Muscle layer of colon (tissue), 2 donors: ENCODE measurements at regions not wholly inside any gene's neighbourhood (a gene's known extent, or its start where the extent isn't known, plus 50 kb on each side); places are given as distances from the start of the nearest gene placed in this dataset.
"Not testable (repeated sequence)": the region's sequence is repeated elsewhere in the genome, so short reads cannot be mapped to it uniquely, and the experiment has no call there.

ENCODE experiments used
- H3K27ac ChIP-seq: one replicate; pipeline ENCODE4 v1.7.0; 2013; ENCODE audit warnings: low read depth, mild to moderate bottlenecking, low read length, moderate library complexity
- H3K27me3 ChIP-seq, 2 donors: one replicate each; pipeline ENCODE4 v1.7.0; 2013; ENCODE audit warnings: low read length in 2 of 2, mild to moderate bottlenecking in 2 of 2; ENCODE audit not compliant: insufficient read depth in 2 of 2, control insufficient read depth in 1 of 2
- H3K36me3 ChIP-seq: one replicate; pipeline ENCODE4 v1.7.0; 2013; ENCODE audit warnings: mild to moderate bottlenecking, low read length; ENCODE audit not compliant: insufficient read depth
- H3K4me1 ChIP-seq: one replicate; pipeline ENCODE4 v1.7.0; 2013; ENCODE audit warnings: mild to moderate bottlenecking, low read length; ENCODE audit not compliant: insufficient read depth
- H3K4me3 ChIP-seq, 2 donors: one replicate each; pipeline ENCODE4 v1.7.0; 2013; ENCODE audit warnings: low read length in 2 of 2, low read depth in 1 of 2, mild to moderate bottlenecking in 1 of 2, moderate library complexity in 1 of 2
- H3K9ac ChIP-seq: one replicate; pipeline ENCODE4 v1.7.0; 2013; ENCODE audit warnings: low read length
- H3K9me3 ChIP-seq: one replicate; pipeline ENCODE4 v1.7.0; 2013; ENCODE audit warnings: mild to moderate bottlenecking, low read length
- donor health status: abdominal sarcoma.
- donor health status: Adenocarcinoma of cecum.

DNA sequence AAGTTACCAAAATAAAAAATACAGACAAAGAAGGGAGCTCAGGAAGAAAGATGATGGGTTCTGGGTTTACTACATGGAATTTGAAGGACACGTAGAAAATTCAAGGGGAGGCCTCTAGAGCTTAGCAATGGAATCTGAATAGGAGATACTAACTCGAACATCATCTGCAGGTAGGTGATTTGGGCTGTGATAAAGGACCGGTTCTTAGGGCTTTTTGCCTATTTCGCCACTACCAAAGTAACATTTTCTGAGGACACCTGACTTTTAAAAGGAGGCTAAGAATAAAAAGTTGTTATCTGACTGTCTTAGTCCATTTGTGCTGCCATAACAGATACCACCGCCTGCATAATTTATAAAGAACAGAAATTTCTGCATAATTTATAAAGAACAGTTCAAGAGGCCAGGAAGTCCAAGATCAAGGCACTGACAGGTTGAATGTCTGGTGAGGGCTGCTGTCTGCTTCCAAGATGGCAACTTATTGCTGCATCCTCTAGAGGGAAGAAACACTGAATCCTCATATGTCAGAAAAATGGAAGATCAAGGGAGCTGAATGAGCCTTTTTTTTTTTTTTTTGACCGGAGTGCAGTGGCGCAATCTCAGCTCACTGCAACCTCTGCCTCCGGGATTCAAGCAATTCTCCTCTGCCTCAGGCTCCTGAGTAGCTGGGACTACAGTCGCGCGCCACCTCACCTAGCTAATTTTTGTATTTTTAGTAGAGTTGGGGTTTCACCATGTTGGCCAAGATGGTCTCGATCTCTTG, 67.9 kb upstream of the UBE2E2 start:
- H3K27ac ChIP-seq: no peak overlapping the region
- no peak overlapping the region for H3K9ac ChIP-seq
- H3K9me3 ChIP-seq: no peaks in the 10 kb centered on the region
- H3K27me3 ChIP-seq: no peaks in the 10 kb centered on the region
- H3K36me3 ChIP-seq: no peaks in the 10 kb centered on the region
- H3K4me3 ChIP-seq: no peak overlapping the region
- no peaks in the 10 kb centered on the region for H3K4me1 ChIP-seq

GRCh38 chr3:23136054-23136453, 67.1 kb upstream of the UBE2E2 start:
- Histone ChIP-seq H3K4me3 (no peak overlapping the region), H3K36me3 (no peaks in the 10 kb centered on the region), H3K9me3 (no peaks in the 10 kb centered on the region), H3K4me1 (no peaks in the 10 kb centered on the region), H3K27me3 (no peaks in the 10 kb centered on the region), H3K9ac (no peak overlapping the region), H3K27ac (no peak overlapping the region)

GRCh38 chr3:23144051-23144450, 59.1 kb upstream of the UBE2E2 start:
- not testable (repeated sequence) for H3K27ac ChIP-seq, H3K4me1 ChIP-seq, H3K27me3 ChIP-seq, H3K36me3 ChIP-seq, H3K9me3 ChIP-seq, H3K4me3 ChIP-seq, H3K9ac ChIP-seq

GRCh38 chr3:23146163-23146562, 57.0 kb upstream of the UBE2E2 start:
- Histone ChIP-seq H3K27me3 (no peaks in the 10 kb centered on the region), H3K9me3 (no peaks in the 10 kb centered on the region), H3K4me3 (no peak overlapping the region), H3K27ac (no peak overlapping the region), H3K4me1 (no peaks in the 10 kb centered on the region), H3K36me3 (no peaks in the 10 kb centered on the region), H3K9ac (no peak overlapping the region)

- no peak overlapping the region for H3K27ac ChIP-seq
- H3K4me3 ChIP-seq: no peak overlapping the region
- H3K27me3 ChIP-seq: no peaks in the 10 kb centered on the region
- H3K36me3 ChIP-seq: no peaks in the 10 kb centered on the region
- no peak overlapping the region for H3K9ac ChIP-seq
- no peaks in the 10 kb centered on the region for H3K9me3 ChIP-seq
- H3K4me1 ChIP-seq: peaks cover 9% of the 10 kb centered on the region
These were observed 50.1 kb upstream of the UBE2E2 start for GRCh38 chr3:23152989-23153388.
